Ascending aorta (tissue), 2 donors: ENCODE measurements at regions not wholly inside any gene's neighbourhood (a gene's known extent, or its start where the extent isn't known, plus 50 kb on each side); places are given as distances from the start of the nearest gene placed in this dataset.

Source experiments
- DNase-seq, 2 donors: peaks; one replicate each; pipeline ENCODE4 v3.0.0-alpha.2; 2019; ENCODE audit warnings: low spot score in 2 of 2
- H3K27ac ChIP-seq, 2 donors: fragments of 200-600 bp; sonication (generic); one replicate each; pipeline ENCODE4 v1.5.1; 2016 to 2017; ENCODE audit warnings: mild to moderate bottlenecking in 1 of 2
- H3K27me3 ChIP-seq: fragments of 200-600 bp; sonication (generic); one replicate; pipeline ENCODE4 v1.5.1; 2017
- H3K36me3 ChIP-seq, 2 donors: fragments of 200-600 bp; sonication (generic); one replicate each; pipeline ENCODE4 v1.5.1; 2016
- H3K4me1 ChIP-seq, 2 donors: fragments of 200-600 bp; sonication (generic); one replicate each; pipeline ENCODE4 v1.5.1; 2016 to 2017; ENCODE audit warnings: mild to moderate bottlenecking in 1 of 2
- H3K4me3 ChIP-seq, 2 donors: fragments of 200-600 bp; sonication (generic); one replicate each; pipeline ENCODE4 v1.5.1; 2016 to 2017; ENCODE audit warnings: mild to moderate bottlenecking in 1 of 2
- H3K9me3 ChIP-seq, 2 donors: fragments of 200-600 bp; sonication (generic); one replicate each; pipeline ENCODE4 v1.5.1; 2016
- intact Hi-C: fragments of 100-400 bp; cut with DNase I; formaldehyde crosslinking; loops from one replicate; pipeline ENCODE4 v1.15.1; 2023
- TF ChIP-seq, protein P1 (sequence below), 3 experiments: fragments of 200-600 bp in 2 of 3; fragments of 450-650 bp in 1 of 3; sonication (generic) in 2 of 3; IDR thresholded peaks; one replicate each; pipeline ENCODE4 v1.5.1; 2016 to 2019; ENCODE audit warnings: antibody characterized with exemption in 3 of 3, mild to moderate bottlenecking in 1 of 3, moderate library complexity in 1 of 3

DNA sequence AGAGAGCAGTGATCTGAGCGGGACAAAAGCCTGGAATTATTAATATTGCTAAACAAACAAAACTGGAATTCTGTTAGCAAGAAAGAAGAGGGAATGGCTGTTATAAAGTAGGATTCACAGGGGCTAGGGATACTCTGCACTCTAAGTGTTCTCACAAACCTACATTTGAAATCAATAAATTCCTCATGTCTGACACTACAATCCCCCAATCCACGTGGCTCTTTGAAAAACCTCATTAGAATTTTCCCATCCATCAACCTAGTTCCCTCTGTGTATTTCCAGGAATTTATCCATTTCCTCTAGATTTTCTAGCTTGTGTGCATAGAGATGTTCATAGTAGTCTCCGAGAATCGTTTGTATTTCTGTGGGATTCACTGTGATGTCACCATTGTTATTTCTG, 307.5 kb downstream of the RBM26 start:
- Histone ChIP-seq H3K4me1 (no peaks in the 10 kb centered on the region), H3K4me3 (no peak overlapping the region), H3K27ac (no peak overlapping the region), H3K9me3 (no peaks in the 10 kb centered on the region), H3K36me3 (no peaks in the 10 kb centered on the region), H3K27me3 (no peaks in the 10 kb centered on the region)
- TF ChIP-seq, protein P1, sequence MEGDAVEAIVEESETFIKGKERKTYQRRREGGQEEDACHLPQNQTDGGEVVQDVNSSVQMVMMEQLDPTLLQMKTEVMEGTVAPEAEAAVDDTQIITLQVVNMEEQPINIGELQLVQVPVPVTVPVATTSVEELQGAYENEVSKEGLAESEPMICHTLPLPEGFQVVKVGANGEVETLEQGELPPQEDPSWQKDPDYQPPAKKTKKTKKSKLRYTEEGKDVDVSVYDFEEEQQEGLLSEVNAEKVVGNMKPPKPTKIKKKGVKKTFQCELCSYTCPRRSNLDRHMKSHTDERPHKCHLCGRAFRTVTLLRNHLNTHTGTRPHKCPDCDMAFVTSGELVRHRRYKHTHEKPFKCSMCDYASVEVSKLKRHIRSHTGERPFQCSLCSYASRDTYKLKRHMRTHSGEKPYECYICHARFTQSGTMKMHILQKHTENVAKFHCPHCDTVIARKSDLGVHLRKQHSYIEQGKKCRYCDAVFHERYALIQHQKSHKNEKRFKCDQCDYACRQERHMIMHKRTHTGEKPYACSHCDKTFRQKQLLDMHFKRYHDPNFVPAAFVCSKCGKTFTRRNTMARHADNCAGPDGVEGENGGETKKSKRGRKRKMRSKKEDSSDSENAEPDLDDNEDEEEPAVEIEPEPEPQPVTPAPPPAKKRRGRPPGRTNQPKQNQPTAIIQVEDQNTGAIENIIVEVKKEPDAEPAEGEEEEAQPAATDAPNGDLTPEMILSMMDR (IDR thresholded peaks at IDR 0.05), result no peak
- intact Hi-C loops, result no loop called here
- DNase-seq, result no peak

DNA sequence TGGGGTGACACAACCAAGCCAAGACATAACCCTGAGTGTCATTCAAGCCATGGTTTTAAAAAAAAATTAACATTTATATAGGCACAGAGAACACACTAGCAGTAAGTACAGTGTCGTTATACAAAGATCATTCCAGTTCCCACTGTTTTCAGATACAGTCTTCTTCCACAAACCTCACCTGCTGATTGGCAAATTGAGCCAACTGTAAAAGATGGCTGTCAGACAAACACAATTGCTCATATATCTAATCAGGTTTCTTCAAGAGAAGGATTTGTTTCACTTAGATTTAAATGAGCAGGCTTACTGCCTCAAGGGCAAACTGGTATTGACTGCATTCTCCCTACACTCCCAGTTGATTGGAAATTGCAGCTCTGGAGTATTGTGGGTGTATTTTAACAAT, 308.9 kb downstream of the RBM26 start:
- H3K27me3 ChIP-seq, result no peaks in the 10 kb centered on the region
- intact Hi-C loops, result no loop called here
- no peaks in the 10 kb centered on the region for H3K36me3 ChIP-seq
- H3K27ac ChIP-seq, result no peak overlapping the region
- no peaks in the 10 kb centered on the region for H3K9me3 ChIP-seq
- TF ChIP-seq, protein P1 (IDR thresholded peaks at IDR 0.05), result no peak
- no peak for DNase-seq
- no peaks in the 10 kb centered on the region for H3K4me1 ChIP-seq
- H3K4me3 ChIP-seq, result no peak overlapping the region

- Histone ChIP-seq H3K4me1 (no peaks in the 10 kb centered on the region), H3K9me3 (no peaks in the 10 kb centered on the region), H3K4me3 (no peak overlapping the region), H3K27ac (no peak overlapping the region), H3K36me3 (no peaks in the 10 kb centered on the region), H3K27me3 (no peaks in the 10 kb centered on the region)
- no peak for DNase-seq
- intact Hi-C loops, result no loop called here
- TF ChIP-seq, protein P1 (IDR thresholded peaks at IDR 0.05), result no peak
These were observed 310.0 kb downstream of the RBM26 start for GRCh38 chr13:79096099-79096498.

DNA sequence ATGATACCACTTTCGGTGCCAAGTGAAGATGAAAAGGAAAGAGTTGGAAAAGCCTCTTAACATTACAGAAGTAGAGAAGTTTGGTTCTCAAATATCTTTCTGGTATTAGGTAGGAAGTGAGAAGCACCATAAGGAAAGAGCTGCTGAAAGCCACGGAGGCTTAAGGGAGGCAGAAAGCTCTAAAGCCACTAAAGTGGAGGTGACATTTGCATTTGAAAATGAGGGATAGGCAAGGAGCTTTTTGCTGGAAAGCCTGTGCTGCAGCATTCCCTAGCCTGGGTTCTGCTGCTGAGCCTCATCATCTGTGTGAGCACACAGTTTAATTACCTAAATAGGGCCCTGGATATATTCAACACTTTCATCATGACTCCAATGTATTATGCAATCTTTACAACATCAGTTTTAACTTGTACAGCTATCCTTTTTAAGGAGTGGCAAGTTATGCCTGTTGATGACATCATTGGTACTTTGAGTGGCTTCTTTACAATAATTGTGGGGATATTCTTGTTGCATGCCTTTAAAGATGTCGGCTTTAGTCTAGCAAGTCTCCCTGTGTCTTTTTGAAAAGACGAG, 315.4 kb downstream of the RBM26 start:
- intact Hi-C loops, result no loop called here
- TF ChIP-seq, protein P1 (IDR thresholded peaks at IDR 0.05), result no peak

GRCh38 chr13:79084802-79085424, 321.1 kb downstream of the RBM26 start:
- Histone ChIP-seq H3K27ac (no peak overlapping the region), H3K36me3 (no peaks in the 10 kb centered on the region), H3K4me3 (no peak overlapping the region), H3K9me3 (no peaks in the 10 kb centered on the region), H3K27me3 (no peaks in the 10 kb centered on the region), H3K4me1 (no peaks in the 10 kb centered on the region)
- no peak for DNase-seq
- intact Hi-C loops, result no loop called here
- TF ChIP-seq, protein P1 (IDR thresholded peaks at IDR 0.05), result no peak

More for the DNA sequence above, 315.4 kb downstream of the RBM26 start:
- no peak overlapping the region for H3K27ac ChIP-seq
- no peak overlapping the region for H3K4me3 ChIP-seq
- H3K4me1 ChIP-seq, result no peaks in the 10 kb centered on the region
- no peak for DNase-seq
- no peaks in the 10 kb centered on the region for H3K9me3 ChIP-seq
- H3K27me3 ChIP-seq, result no peaks in the 10 kb centered on the region
- H3K36me3 ChIP-seq, result no peaks in the 10 kb centered on the region
